GM12872 (cell line): ENCODE measurements at regions not wholly inside any gene's neighbourhood (a gene's known extent, or its start where the extent isn't known, plus 50 kb on each side); places are given as distances from the start of the nearest gene placed in this dataset.

Experiments
- CTCF ChIP-seq: IDR thresholded peaks from 3 replicates; pipeline ENCODE4 v1.5.1; 2011; ENCODE audit warnings: low read depth, mild to moderate bottlenecking, low read length, moderate library complexity; ENCODE audit not compliant: insufficient read depth

GRCh38 chr15:88403351-88403791 is 63.8 kb downstream of the MRPL46 start:
- no peak for TF ChIP-seq CTCF

GRCh38 chr15:88401996-88402656 is 65.1 kb downstream of the MRPL46 start:
- no peak for TF ChIP-seq CTCF

GRCh38 chr15:88401251-88401995 is 65.8 kb downstream of the MRPL46 start:
- no peak for TF ChIP-seq CTCF

- no peak for TF ChIP-seq CTCF
These were observed 66.5 kb downstream of the MRPL46 start for GRCh38 chr15:88400591-88401250.

GRCh38 chr15:88400084-88400483 is 67.1 kb downstream of the MRPL46 start:
- TF ChIP-seq CTCF = no peak

- TF ChIP-seq CTCF = no peak
These were observed 68.0 kb downstream of the MRPL46 start for GRCh38 chr15:88399021-88399685.

GRCh38 chr15:88398011-88398410 is 69.2 kb downstream of the MRPL46 start:
- TF ChIP-seq CTCF = no peak
